Testis (tissue), 2 donors: ENCODE measurements at regions not wholly inside any gene's neighbourhood (a gene's known extent, or its start where the extent isn't known, plus 50 kb on each side); places are given as distances from the start of the nearest gene placed in this dataset.

Experiments used
- DNase-seq: peaks from one replicate; pipeline ENCODE4 v3.0.0-alpha.2; 2019
- H3K27ac ChIP-seq, 2 donors: fragments of 200-600 bp; sonication (generic); one replicate each; pipeline ENCODE4 v1.5.1; 2019
- H3K27me3 ChIP-seq: fragments of 200-600 bp; sonication (generic); one replicate; pipeline ENCODE4 v1.5.1; 2019
- H3K36me3 ChIP-seq: fragments of 200-600 bp; sonication (generic); one replicate; pipeline ENCODE4 v1.5.1; 2017; ENCODE audit warnings: low read depth; ENCODE audit errors: missing control alignments
- H3K4me1 ChIP-seq: fragments of 200-600 bp; sonication (generic); one replicate; pipeline ENCODE4 v1.5.1; 2019
- H3K4me3 ChIP-seq, 2 donors: fragments of 200-600 bp; sonication (generic); one replicate each; pipeline ENCODE4 v1.5.1; 2017 to 2019
- H3K9me3 ChIP-seq: fragments of 200-600 bp; sonication (generic); one replicate; pipeline ENCODE4 v1.5.1; 2017
- CTCF ChIP-seq, 3 experiments: fragments of 450-650 bp in 2 of 3; fragments of 200-600 bp in 1 of 3; sonication (generic) in 1 of 3; IDR thresholded peaks; one replicate each; pipeline ENCODE4 v1.5.1; 2016 to 2019; ENCODE audit warnings: antibody characterized with exemption in 3 of 3, mild to moderate bottlenecking in 2 of 3, moderate library complexity in 1 of 3
- POLR2A ChIP-seq: fragments of 450-650 bp; IDR thresholded peaks from one replicate; pipeline ENCODE4 v1.6.1; 2017; ENCODE audit warnings: antibody characterized with exemption, mild to moderate bottlenecking, moderate library complexity
- WGBS, 2 donors: methylation state at CpG; one replicate each; pipeline ENCODE4 v1.1.5; 2018; 5-methylcytosine and 5-hydroxymethylcytosine counted together
- intact Hi-C: fragments of 100-400 bp; cut with DNase I; formaldehyde crosslinking; loops from one replicate; pipeline ENCODE4 v1.15.1; 2023; ENCODE audit warnings: low total_unique reads

- intact Hi-C loops, result no loop called here
- DNase-seq, result no peak
- no peak for TF ChIP-seq CTCF (IDR thresholded peaks at IDR 0.05)
- TF ChIP-seq POLR2A, result no peak
- Histone ChIP-seq H3K36me3 (no peaks in the 10 kb centered on the region), H3K4me3 (no peak overlapping the region), H3K9me3 (no peaks in the 10 kb centered on the region), H3K4me1 (no peaks in the 10 kb centered on the region), H3K27me3 (no peaks in the 10 kb centered on the region), H3K27ac (no peak overlapping the region)
- WGBS, 2 donors, result 93 to 97% methylated on average over 3 to 4 of the region's 4 CpGs
These were observed 78.5 kb downstream of the MID1IP1 start for GRCh38 chrX:38879631-38880220.

DNA sequence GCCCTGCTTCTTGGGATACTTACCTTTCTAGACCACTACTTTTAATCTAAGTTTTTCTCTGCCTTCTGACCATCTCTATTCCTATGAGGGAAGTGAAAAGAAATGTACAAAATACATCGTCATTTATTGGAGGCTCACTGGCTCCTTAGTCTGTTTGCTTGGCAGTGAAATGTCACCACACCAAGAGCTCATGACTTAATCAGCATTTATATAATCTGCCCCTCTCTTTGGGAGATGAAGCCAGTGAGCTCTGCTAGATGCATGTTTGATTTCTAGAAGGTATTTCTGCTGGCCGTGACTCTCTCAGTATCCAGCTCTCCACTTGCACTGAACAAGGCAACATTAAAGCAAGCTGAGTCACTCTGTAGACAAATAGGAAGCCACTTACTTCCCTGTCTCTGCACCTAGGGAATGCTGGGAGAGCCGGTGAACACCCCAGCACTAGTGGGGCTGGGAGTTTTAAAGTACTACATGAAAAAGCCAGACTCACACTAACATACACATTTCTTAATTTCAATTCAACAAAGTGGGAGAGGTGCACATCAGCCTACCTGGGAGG, 79.1 kb downstream of the MID1IP1 start:
- H3K9me3 ChIP-seq, result no peaks in the 10 kb centered on the region
- TF ChIP-seq POLR2A, result no peak
- no peak for TF ChIP-seq CTCF (IDR thresholded peaks at IDR 0.05)
- no peak for DNase-seq
- H3K4me3 ChIP-seq, result no peak overlapping the region
- 73 to 83% methylated on average over 3 of the region's 3 CpGs for WGBS, 2 donors
- intact Hi-C loops, result no loop called here
- no peaks in the 10 kb centered on the region for H3K36me3 ChIP-seq
- no peak overlapping the region for H3K27ac ChIP-seq
- H3K27me3 ChIP-seq, result no peaks in the 10 kb centered on the region
- H3K4me1 ChIP-seq, result no peaks in the 10 kb centered on the region

DNA sequence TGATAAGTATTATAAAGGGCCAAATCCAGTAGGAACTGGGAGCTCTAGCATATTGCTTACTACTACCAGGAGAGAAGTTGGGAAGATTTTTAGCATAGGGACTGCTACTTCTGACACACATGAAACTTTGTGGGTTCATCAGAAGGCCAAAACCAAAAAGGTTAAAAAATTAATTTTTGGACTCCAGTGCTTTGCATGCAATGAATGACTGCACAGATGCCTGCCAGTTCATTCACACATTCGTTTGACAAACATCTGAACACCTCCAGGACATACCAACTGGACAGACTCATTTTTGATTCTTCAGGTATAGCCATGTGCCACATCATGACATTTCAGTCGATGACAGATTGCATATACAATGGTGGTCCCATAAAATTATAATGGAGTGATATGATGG, 79.8 kb downstream of the MID1IP1 start:
- WGBS, 2 donors, result 100% methylated on average over 1 to 2 of the region's 2 CpGs

DNA sequence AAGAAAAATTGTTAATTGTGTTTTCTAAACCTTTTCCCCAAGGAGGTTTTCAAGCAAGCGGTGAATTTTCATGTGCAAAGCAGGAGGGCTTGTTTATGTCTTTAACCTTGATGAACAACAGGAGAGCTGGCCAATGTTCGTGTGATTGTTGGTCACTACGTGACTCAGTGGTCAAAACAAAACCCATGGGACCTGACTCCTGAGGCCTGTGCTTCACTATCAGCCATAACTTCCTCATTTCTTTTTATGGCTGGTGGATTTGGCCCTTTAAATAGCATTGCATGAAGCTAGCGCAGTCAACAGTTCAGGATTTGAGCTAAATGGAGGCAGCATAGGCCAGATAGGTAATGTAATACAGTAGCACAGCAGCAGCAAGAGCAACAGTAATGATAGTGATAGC, 80.5 kb downstream of the MID1IP1 start:
- 75 to 80% methylated on average over 4 of the region's 4 CpGs for WGBS, 2 donors
- intact Hi-C loops, result no loop called here
- TF ChIP-seq POLR2A, result no peak
- TF ChIP-seq CTCF (IDR thresholded peaks at IDR 0.05), result no peak
- DNase-seq, result no peak
- no peak overlapping the region for H3K27ac ChIP-seq
- H3K27me3 ChIP-seq, result no peaks in the 10 kb centered on the region
- no peaks in the 10 kb centered on the region for H3K9me3 ChIP-seq
- no peaks in the 10 kb centered on the region for H3K4me1 ChIP-seq
- H3K36me3 ChIP-seq, result no peaks in the 10 kb centered on the region
- no peak overlapping the region for H3K4me3 ChIP-seq

More for the DNA sequence above, 79.8 kb downstream of the MID1IP1 start:
- no peak for DNase-seq
- Histone ChIP-seq H3K27ac (no peak overlapping the region), H3K36me3 (no peaks in the 10 kb centered on the region), H3K9me3 (no peaks in the 10 kb centered on the region), H3K27me3 (no peaks in the 10 kb centered on the region), H3K4me1 (no peaks in the 10 kb centered on the region), H3K4me3 (no peak overlapping the region)
- intact Hi-C loops, result no loop called here
- TF ChIP-seq POLR2A (no peak), CTCF (IDR thresholded peaks at IDR 0.05) (no peak)
